Activated CD8-positive, alpha-beta T cell treated with anti-CD3 and anti-CD28 coated beads for 36 hours (primary cell): ENCODE measurements at regions not wholly inside any gene's neighbourhood (a gene's known extent, or its start where the extent isn't known, plus 50 kb on each side); places are given as distances from the start of the nearest gene placed in this dataset.
"Not testable (repeated sequence)": the region's sequence is repeated elsewhere in the genome, so short reads cannot be mapped to it uniquely, and the experiment has no call there.

ENCODE experiments used
- ATAC-seq: fragments of 200-7000 bp; cut with Tn5 transposase; one replicate; pipeline ENCODE4 v1.10.0; 2021; ENCODE audit warnings: mild to moderate bottlenecking, moderate library complexity
- CTCF ChIA-PET: fragments of 350-600 bp; sonication (Branson Sonifier 250); formaldehyde crosslinking; loops from one replicate; lab custom pipeline; 2021; ENCODE audit warnings: antibody characterized with exemption; lab: Charles Lee
- POLR2A ChIA-PET: fragments of 350-600 bp; sonication (Branson Sonifier 250); formaldehyde crosslinking; loops from one replicate; lab custom pipeline; 2021; ENCODE audit warnings: antibody characterized with exemption; lab: Charles Lee
- DNase-seq: peaks from one replicate; pipeline ENCODE4 v3.0.0-alpha.2; 2020
- H3K27ac Mint-ChIP-seq: one replicate; pipeline ENCODE4 v1.8.0; 2021; ENCODE audit warnings: mild to moderate bottlenecking, mixed read lengths
- H3K27me3 Mint-ChIP-seq: one replicate; pipeline ENCODE4 v1.8.0; 2021; ENCODE audit warnings: mixed read lengths
- H3K36me3 Mint-ChIP-seq: one replicate; pipeline ENCODE4 v1.8.0; 2021; ENCODE audit warnings: low read depth, mixed read lengths
- H3K4me1 Mint-ChIP-seq: one replicate; pipeline ENCODE4 v1.8.0; 2021; ENCODE audit warnings: low read depth, mixed read lengths
- H3K4me3 Mint-ChIP-seq: one replicate; pipeline ENCODE4 v1.8.0; 2021; ENCODE audit warnings: mild to moderate bottlenecking, moderate library complexity, mixed read lengths
- H3K9me3 Mint-ChIP-seq: one replicate; pipeline ENCODE4 v1.8.0; 2021; ENCODE audit warnings: mixed read lengths
- intact Hi-C: fragments of 100-400 bp; cut with micrococcal nuclease; formaldehyde crosslinking; loops from one replicate; pipeline ENCODE4 v1.10.0; 2022
- TF ChIP-seq, protein P1 (sequence below): fragments of 200-600 bp; IDR thresholded peaks from one replicate; pipeline ENCODE4 v1.8.0; 2022; ENCODE audit warnings: antibody characterized with exemption, mild to moderate bottlenecking

DNA sequence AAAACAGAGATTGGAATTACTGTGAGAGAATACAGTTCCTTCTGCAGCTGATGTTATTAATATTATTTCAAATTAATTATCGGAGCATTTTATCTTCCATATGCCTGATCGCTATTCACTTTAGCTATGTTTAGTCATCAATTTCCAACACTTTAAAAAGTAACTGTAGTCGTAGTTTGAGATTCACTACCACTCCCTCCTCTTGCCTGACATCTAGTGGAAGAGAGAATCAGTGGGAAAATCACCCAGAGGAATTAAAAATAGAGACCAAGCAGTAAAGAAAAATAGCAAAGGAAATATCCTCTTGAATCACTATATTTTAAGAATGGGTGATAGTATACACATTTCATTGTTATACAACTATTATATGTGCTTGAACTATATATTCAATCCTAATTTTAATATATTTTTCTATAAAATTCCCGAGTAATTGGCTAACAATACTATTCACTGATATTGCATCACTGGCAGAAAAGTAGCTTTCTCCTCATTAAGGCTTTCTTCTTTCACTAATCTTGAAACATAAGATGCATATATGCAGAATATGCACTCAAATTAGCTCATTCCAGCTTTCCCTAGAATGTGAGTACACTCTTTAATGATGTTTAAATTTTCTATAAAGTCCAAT is 708.7 kb downstream of the CDH9 start:
- intact Hi-C loops: no loop called here
- no peak overlapping the region for H3K4me3 Mint-ChIP-seq
- DNase-seq: no peak
- POLR2A ChIA-PET: no interaction called here
- TF ChIP-seq, protein P1, sequence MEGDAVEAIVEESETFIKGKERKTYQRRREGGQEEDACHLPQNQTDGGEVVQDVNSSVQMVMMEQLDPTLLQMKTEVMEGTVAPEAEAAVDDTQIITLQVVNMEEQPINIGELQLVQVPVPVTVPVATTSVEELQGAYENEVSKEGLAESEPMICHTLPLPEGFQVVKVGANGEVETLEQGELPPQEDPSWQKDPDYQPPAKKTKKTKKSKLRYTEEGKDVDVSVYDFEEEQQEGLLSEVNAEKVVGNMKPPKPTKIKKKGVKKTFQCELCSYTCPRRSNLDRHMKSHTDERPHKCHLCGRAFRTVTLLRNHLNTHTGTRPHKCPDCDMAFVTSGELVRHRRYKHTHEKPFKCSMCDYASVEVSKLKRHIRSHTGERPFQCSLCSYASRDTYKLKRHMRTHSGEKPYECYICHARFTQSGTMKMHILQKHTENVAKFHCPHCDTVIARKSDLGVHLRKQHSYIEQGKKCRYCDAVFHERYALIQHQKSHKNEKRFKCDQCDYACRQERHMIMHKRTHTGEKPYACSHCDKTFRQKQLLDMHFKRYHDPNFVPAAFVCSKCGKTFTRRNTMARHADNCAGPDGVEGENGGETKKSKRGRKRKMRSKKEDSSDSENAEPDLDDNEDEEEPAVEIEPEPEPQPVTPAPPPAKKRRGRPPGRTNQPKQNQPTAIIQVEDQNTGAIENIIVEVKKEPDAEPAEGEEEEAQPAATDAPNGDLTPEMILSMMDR: no peak
- no peak overlapping the region for H3K27ac Mint-ChIP-seq
- no peaks in the 10 kb centered on the region for H3K27me3 Mint-ChIP-seq
- CTCF ChIA-PET: no interaction called here
- no peaks in the 10 kb centered on the region for H3K36me3 Mint-ChIP-seq
- H3K4me1 Mint-ChIP-seq: no peaks in the 10 kb centered on the region
- ATAC-seq: no peak
- peaks cover 6% of the 10 kb centered on the region for H3K9me3 Mint-ChIP-seq

DNA sequence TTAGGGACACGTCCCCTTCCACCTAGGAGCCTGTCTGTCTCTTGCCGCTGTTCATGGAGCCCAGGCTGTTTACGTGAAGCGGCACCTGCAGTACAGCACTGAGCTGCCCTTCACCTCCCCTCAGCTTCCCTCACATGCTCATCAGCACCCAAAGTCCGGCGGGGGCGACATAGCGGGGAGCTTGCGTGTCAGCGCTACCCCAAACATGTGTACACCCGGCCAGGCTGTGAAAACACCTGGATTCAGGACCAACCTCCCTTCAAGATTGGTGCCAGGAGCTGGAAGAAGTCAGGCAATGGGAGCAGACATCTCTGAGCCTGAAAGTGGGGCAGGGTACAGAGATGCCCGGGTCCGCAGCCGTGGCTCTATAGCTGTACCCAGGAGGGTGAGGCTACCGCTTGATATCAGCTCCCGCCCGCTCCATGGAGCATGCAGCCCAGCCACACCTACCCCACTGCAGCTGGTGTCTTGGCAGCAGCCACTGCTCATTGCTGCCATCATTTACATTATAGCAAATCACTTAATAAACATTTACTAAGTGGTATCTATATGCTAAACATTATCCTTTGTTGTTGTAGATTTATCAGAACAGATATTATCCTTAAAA is 712.1 kb downstream of the CDH9 start:
- POLR2A ChIA-PET: no interaction called here
- CTCF ChIA-PET: no interaction called here
- TF ChIP-seq, protein P1: no peak
- intact Hi-C loops: no loop called here
- Mint-ChIP-seq H3K36me3 (no peaks in the 10 kb centered on the region), H3K9me3 (peaks cover 5% of the 10 kb centered on the region), H3K4me3 (no peak overlapping the region), H3K27ac (no peak overlapping the region), H3K4me1 (no peaks in the 10 kb centered on the region), H3K27me3 (no peaks in the 10 kb centered on the region)
- DNase-seq: no peak
- no peak for ATAC-seq

DNA sequence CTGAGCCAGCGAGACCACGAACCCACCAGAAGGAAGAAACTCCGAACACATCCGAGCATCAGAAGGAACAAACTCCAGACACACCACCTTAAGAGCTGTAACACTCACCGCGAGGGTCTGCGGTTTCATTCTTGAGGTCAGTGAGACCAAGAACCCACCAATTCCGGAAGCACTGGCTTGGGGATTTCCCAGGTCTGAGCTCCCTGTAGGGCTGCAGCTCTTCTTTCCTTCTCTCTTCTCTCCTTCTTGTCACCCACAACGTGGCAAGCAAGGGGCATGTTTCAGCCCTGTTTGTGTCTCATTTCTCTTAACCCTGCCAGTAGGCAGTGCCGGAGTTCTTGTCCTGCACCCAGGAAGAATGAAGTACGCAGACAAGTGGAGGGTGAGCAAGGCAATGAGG is 713.0 kb downstream of the CDH9 start:
- CTCF ChIA-PET, ATAC-seq, POLR2A ChIA-PET, H3K4me3 Mint-ChIP-seq, H3K27ac Mint-ChIP-seq, DNase-seq, H3K4me1 Mint-ChIP-seq, H3K27me3 Mint-ChIP-seq, H3K9me3 Mint-ChIP-seq, H3K36me3 Mint-ChIP-seq, intact Hi-C loops: not testable (repeated sequence)

DNA sequence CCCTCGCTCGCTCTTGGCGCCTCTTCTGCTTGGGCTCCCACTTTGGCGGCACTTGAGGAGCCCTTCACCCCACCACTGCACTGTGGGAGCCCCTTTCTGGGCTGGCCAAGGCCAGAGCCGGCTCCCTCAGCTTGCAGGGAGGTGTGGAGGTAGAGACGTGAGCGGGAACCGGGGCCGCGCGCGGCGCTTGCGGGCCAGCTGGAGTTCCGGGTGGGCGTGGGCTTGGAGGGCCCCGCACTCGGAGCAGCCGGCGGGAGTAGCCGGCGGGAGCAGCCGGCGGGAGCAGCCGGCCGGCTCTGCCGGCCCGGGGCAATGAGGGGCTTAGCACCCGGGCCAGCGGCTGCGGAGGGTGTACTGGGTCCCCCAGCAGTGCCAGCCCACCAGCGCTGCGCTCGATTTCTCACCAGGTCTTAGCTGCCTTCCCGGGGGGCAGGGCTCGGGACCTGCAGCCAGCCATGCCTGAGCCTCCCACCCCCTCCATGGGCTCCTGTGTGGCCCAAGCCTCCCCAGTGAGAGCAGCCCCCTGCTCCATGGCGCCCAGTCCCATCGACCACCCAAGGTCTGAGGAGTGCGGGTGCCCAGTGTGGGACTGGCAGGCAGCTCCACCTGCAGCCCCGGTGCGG is 714.0 kb downstream of the CDH9 start:
- intact Hi-C loops, H3K9me3 Mint-ChIP-seq, H3K4me3 Mint-ChIP-seq, H3K27ac Mint-ChIP-seq, ATAC-seq, POLR2A ChIA-PET, DNase-seq, H3K27me3 Mint-ChIP-seq, H3K36me3 Mint-ChIP-seq, H3K4me1 Mint-ChIP-seq, CTCF ChIA-PET: not testable (repeated sequence)

DNA sequence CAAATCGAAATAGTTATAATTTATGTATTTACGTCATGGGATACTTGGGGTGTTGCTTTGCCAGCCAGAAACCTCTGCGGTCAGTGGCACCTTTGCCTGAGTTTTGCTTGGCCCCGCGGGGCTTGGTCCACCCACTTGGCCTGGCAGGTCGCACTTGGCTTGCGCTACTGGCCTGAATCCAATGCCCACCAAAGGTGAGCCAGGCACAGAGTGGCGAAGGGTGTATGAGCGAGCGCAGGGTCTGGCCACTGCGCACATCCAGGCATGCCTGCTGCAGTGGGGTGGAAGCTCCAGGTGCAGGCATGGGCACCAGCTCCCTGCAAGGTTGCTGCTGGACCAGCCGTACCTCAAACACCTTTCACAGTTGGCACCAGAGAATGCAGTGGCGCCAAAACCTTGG is 714.6 kb downstream of the CDH9 start:
- no peaks in the 10 kb centered on the region for H3K36me3 Mint-ChIP-seq

More for the DNA sequence above, 714.6 kb downstream of the CDH9 start:
- no peak overlapping the region for H3K27ac Mint-ChIP-seq
- ChIA-PET CTCF (no interaction called here), POLR2A (no interaction called here)
- no peak for DNase-seq
- H3K9me3 Mint-ChIP-seq: peaks cover 6% of the 10 kb centered on the region
- H3K4me3 Mint-ChIP-seq: no peak overlapping the region
- TF ChIP-seq, protein P1: no peak
- intact Hi-C loops: no loop called here
- no peaks in the 10 kb centered on the region for H3K4me1 Mint-ChIP-seq
- no peaks in the 10 kb centered on the region for H3K27me3 Mint-ChIP-seq
- ATAC-seq: no peak
